ENCODE measurements at regions not wholly inside any gene's neighbourhood (a gene's known extent, or its start where the extent isn't known, plus 50 kb on each side); places are given as distances from the start of the nearest gene placed in this dataset.
"Not testable (repeated sequence)": the region's sequence is repeated elsewhere in the genome, so short reads cannot be mapped to it uniquely, and the experiment has no call there.

GRCh38 chr15:62506217-62506805 is 341.2 kb upstream of the C2CD4B start:
- ATAC-seq (peak; percentile 66 to 77), DNase-seq (no peak)
- intact Hi-C loops (cut with DNase I), result no loop called here

- intact Hi-C loops (cut with DNase I), result no loop called here
- DNase-seq, result no peak
- ATAC-seq, result no peak
These were observed 344.4 kb upstream of the C2CD4B start for GRCh38 chr15:62509395-62509958.

GRCh38 chr15:62510791-62511190 is 345.7 kb upstream of the C2CD4B start:
- ATAC-seq (no peak), DNase-seq (no peak)
- intact Hi-C loops (cut with DNase I), result no loop called here

GRCh38 chr15:62512904-62513303 is 347.8 kb upstream of the C2CD4B start:
- intact Hi-C loops (cut with DNase I), result no loop called here
- no peak for ATAC-seq
- DNase-seq, result no peak

- no peak for ATAC-seq
- no peak for DNase-seq
- intact Hi-C loops (cut with DNase I), result no loop called here
These were observed 348.8 kb upstream of the C2CD4B start for GRCh38 chr15:62513893-62514292.

- ATAC-seq, result no peak
- no peak for DNase-seq
- intact Hi-C loops (cut with DNase I), result no loop called here
These were observed 350.8 kb upstream of the C2CD4B start for GRCh38 chr15:62515696-62516395.

GRCh38 chr15:62517541-62517940 is 352.5 kb upstream of the C2CD4B start:
- ATAC-seq, result no peak
- no peak for DNase-seq
- intact Hi-C loops (cut with DNase I), result no loop called here

- DNase-seq; ATAC-seq; intact Hi-C loops (cut with DNase I): not testable (repeated sequence)
These were observed 353.6 kb upstream of the C2CD4B start for GRCh38 chr15:62518666-62519065.

- no peak for ATAC-seq
- intact Hi-C loops (cut with DNase I), result no loop called here
- DNase-seq, result no peak
These were observed 354.8 kb upstream of the C2CD4B start for GRCh38 chr15:62519900-62520299.

- DNase-seq, result no peak
- no peak for ATAC-seq
- intact Hi-C loops (cut with DNase I), result no loop called here
These were observed 355.8 kb upstream of the C2CD4B start for GRCh38 chr15:62520887-62521286.

- intact Hi-C loops (cut with DNase I), result no loop called here
- DNase-seq, result no peak
- no peak for ATAC-seq
These were observed 356.3 kb upstream of the C2CD4B start for GRCh38 chr15:62521396-62521795.

- ATAC-seq, result no peak
- intact Hi-C loops (cut with DNase I), result no loop called here
- no peak for DNase-seq
These were observed 359.8 kb upstream of the C2CD4B start for GRCh38 chr15:62524848-62525247.

- DNase-seq, result no peak
- intact Hi-C loops (cut with DNase I), result no loop called here
- ATAC-seq, result no peak
These were observed 362.3 kb upstream of the C2CD4B start for GRCh38 chr15:62527387-62527786.

GRCh38 chr15:62528505-62528904 is 363.4 kb upstream of the C2CD4B start:
- no peak for DNase-seq

GRCh38 chr15:62532367-62532766 is 367.3 kb upstream of the C2CD4B start:
- DNase-seq (no peak), ATAC-seq (peak in 1 of 2 donors; percentile 83)
- intact Hi-C loops (cut with DNase I), result loop anchor here in 1 of 2 donors (10.0 kb wide), 1 partner anchor 112 kb away; no protein-coding TSS in a partner anchor

More at GRCh38 chr15:62528505-62528904, 363.4 kb upstream of the C2CD4B start:
- intact Hi-C loops (cut with DNase I), result no loop called here
- ATAC-seq, result no peak

- intact Hi-C loops (cut with DNase I), result loop anchor here in 1 of 2 donors (10.0 kb wide), 1 partner anchor 111 kb away; no protein-coding TSS in a partner anchor
- ATAC-seq, result no peak
- DNase-seq, result no peak
These were observed 368.6 kb upstream of the C2CD4B start for GRCh38 chr15:62533687-62534086.

- intact Hi-C loops (cut with DNase I), result loop anchor here in 1 of 2 donors (10.0 kb wide), 1 partner anchor 110 kb away; no protein-coding TSS in a partner anchor
- ATAC-seq (peak in 1 of 2 donors; percentile 27), DNase-seq (no peak)
These were observed 369.9 kb upstream of the C2CD4B start for GRCh38 chr15:62534996-62535395.

GRCh38 chr15:62539236-62539635 is 374.2 kb upstream of the C2CD4B start:
- intact Hi-C loops (cut with DNase I), result loop anchor here in 1 of 2 donors (10.0 kb wide), 1 partner anchor 106 kb away; no protein-coding TSS in a partner anchor
- ATAC-seq (no peak), DNase-seq (no peak)

GRCh38 chr15:62541250-62541649 is 376.2 kb upstream of the C2CD4B start:
- intact Hi-C loops (cut with DNase I), result loop anchor here in 1 of 2 donors (10.0 kb wide), 1 partner anchor 146 kb away; the partner anchor contains the start of gene TLN2
- DNase-seq (no peak), ATAC-seq (no peak)

- no peak for ATAC-seq
- intact Hi-C loops (cut with DNase I), result loop anchor here in 1 of 2 donors (10.0 kb wide), 1 partner anchor 147 kb away; the partner anchor contains the start of gene TLN2
- no peak for DNase-seq
These were observed 376.8 kb upstream of the C2CD4B start for GRCh38 chr15:62541846-62542245.
